Stimulated activated CD4-positive, alpha-beta T cell treated with anti-CD3 and anti-CD28 coated beads, Interleukin-4, amount 100 ng/mL, for 24 hours (primary cell): ENCODE measurements at regions not wholly inside any gene's neighbourhood (a gene's known extent, or its start where the extent isn't known, plus 50 kb on each side); places are given as distances from the start of the nearest gene placed in this dataset.

Experiments used
- DNase-seq: peaks from one replicate; pipeline ENCODE4 v3.0.0-alpha.2; 2020

DNA sequence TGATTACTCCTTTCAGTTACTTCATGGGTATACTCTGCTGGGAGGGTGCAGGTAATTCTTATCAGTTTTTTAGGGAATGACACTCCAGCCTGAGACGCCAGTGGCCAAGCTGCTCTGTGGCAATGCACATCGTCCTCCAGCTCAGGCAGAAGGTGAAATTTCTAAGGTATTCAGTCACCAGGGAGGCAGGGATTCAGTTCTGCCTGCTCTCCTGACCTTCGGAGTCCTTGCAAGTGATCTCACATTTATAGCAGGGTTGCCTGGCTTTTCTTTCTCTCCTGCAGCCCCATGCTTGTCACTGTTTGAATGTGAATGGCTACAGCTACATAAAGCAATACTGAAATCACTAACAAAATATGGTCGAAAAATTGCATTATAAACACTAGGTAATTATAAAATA, 1447.5 kb downstream of the EFNB2 start:
- DNase-seq = no peak

DNA sequence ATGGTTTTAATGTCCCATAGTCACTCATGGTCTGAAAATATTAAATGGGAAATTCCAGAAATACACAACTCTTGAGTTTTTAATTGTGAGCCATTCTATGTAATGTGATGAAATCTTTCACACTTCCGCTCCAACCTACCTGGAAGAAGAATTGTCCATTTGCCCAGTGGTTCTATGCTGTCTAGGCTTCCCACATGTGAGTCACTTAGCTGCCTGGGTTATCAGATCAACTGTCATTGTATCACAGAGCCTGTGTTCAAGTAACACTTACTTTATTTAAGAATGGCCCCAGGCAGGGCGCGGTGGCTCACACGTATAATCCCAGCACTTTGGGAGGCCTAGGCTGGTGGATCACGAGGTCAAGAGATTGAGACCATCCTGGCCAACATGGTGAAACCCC, 1450.5 kb downstream of the EFNB2 start:
- DNase-seq = no peak

DNA sequence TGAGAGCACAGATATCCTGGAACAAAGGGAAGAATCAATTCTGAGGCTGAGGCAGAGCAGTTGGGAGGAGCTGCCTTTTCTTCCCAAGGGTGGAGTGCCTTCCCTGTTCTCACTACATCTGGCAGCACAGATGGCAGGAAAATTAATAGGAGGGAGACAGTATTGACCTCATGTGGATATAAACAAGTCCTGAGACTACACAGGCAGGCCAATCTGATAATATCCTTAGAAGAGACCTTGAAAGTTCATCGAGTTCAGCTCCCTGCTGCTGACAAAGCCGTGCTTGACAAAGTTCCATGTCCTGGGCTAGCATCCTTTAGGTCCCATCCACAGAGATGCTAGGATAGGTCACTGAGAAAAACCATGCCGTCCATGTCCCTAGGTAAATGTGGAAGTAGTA, 1451.5 kb downstream of the EFNB2 start:
- no peak for DNase-seq

DNA sequence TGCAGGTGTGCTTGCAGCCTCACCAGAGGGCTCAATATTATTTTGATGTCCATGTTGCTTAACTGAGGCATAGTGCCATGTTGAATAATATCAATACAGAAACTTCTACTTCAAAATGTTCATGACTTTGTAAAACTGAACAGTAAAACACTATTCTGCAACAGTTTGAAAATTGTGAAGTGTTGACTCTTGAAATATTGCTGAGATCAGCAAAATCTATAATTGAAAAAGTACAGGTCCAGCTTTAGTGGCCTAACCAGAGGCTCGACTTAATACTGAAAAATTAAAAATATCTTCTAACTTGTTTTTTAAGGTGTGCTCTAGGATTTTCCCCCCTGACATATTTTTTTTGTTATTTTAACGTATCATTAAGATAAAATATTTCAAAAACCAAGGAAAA, 1460.7 kb downstream of the EFNB2 start:
- no peak for DNase-seq

DNA sequence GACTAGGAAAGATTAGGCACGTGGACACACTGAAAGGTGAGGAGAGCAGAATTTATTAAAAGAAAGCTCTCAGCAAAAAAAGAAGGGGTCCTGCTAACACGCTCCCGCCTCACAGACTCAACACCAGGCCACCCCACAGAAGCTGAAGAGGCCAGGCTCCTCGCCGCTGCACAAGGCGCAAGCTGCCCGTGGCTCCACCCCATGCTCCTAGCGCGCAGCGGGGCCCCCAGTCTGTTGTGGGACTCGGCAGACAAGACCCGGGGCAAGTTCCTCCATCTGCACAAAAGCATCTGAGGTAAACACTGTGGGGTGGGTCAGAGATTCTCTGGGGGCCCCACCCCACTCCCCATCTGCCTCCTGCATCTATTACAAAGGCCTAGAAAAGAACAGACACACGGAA, 1462.4 kb downstream of the EFNB2 start:
- DNase-seq = no peak

DNA sequence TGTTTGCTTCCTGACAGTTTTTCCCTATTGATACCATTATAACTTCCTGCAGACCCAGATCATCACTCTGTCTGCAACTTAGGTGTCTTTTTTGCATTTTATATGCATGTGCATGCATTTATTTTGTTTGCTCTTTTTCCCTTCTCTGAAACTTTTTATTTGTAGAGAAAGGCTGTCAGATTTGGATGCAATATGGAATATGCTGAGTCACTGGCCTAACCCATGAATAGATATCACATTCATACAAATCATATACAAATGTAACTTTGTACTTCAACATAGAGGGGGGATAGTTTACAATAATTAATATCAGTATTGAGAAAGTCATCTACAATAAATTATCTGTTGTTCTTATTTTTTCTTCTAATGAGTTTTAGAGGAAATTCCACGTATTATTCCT, 1465.0 kb downstream of the EFNB2 start:
- DNase-seq = no peak

DNA sequence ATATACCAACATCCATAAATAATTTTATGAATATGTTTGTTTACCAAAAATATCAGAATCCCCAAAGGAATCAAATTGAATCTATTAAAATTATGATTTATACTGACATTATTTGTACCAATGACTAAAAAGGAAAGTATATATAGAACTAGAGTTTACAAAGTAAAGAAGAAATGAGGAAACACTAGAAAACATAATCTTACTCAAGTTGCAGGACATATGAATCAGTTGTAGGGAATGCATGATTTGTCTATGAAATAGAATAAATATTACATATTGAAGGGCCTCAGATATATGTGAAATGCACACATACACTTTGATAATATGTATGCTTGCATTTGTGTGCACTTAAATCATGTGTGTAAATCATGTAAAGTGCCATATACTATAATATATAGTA, 1466.4 kb downstream of the EFNB2 start:
- DNase-seq = no peak

DNA sequence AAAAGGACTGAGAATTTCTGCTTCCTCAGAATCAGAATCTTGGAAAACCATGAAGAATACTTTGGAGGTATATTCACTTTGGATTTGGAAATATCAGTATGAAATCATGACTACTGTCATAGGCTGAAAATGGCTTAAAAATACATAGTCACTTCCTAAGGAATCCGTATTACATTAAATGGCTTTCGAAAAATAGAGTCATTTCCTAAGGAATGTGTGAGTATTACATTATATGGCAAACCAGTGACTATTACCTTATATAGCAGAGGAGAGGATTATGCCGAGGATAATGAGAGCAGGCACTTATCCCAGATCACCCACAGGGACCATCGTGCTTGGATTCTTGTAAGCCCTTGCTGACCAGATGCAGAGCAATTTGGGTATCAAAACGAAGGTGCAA, 1471.8 kb downstream of the EFNB2 start:
- no peak for DNase-seq

DNA sequence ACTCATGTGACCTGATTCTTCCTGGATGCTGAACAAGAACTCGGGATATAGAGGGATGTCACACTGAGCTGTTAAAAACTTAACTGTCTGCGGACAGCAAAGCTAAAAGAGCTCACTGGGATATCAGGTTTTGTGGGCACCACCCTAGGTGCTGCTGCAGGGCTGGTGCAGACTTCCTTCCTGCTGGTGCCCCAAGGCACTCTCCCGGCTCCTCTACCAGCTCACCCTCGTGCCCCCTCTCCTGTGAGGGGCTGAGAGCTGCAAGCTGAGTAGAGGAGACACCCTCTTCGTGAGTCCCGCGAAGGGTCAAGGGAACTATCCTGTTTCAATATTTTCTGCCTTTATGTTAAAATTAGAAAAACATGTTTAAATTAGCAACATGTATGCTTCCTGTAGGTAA, 1475.7 kb downstream of the EFNB2 start:
- DNase-seq = no peak

DNA sequence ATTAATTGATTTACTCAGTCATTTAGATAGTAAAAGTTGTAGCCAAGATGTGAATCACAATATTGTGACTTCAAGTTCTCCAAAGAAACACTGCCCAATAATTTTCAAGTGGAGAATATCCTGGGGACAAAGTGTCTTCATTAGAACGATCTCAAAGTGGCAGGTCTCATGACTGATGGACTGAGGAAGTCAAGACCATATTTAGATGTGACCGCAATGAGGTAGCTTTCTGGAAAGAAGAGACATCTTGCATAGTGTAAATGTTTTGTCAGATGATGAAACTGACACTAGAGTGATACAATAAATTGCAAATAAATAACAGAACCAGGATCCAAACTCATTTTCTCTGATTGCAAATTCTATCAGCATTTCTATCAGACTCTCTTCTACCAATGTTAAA, 1476.9 kb downstream of the EFNB2 start:
- DNase-seq = no peak

DNA sequence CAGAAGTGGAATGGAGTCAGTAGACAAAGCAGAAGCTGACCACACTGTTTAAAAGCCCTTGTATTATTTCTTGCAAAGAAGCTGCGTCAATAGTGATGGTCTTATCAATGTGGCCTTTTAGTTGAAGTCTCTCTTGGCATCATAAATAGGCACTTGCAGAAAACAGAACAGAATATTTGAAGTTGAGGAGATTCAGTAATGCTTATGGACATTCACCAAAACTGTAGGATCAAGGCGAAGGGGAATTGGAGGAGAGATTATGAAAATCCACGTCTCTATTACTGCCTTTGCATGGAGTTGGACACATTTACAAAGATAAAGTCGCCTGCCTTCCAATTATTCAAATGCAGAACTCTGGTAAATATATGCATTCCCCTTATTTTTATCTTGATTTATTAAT, 1482.8 kb downstream of the EFNB2 start:
- DNase-seq = no peak

DNA sequence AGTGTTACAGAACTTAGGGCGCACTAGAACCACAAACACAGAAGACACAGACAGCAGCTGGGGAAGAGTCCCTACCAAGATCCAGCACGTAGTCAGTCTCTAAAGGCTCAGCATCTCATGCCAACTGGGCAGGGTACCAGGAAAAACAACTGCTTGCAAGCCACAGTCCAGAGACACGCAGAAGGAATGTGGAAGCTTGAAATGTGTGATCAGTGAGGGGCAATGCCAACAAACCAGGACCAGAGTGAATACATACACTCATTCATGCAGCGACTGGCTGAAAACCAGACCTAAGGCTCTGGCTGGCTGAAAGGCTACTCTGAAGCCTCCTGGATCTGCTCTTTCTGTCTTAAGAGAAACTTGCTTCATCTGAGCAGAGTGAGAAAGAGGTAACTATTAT, 1484.8 kb downstream of the EFNB2 start:
- no peak for DNase-seq

DNA sequence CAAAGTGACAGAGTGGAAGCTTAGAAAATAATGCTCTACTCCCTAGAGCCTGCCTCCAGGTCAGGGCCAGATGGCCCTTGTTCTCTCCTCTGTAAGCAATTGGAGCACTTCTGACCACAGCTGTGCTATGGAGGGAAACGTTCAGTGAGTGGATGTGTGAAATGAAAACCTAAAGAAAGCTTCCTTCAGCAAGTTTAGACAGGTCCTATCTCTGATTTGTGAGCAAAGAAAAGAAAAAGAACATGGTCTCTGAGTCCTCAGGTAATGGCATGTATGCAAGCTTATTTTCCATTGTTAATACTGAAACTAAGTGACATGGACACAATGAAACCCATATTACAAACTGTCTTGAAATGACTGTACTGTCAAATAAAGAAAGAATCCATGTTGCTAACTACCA, 1486.8 kb downstream of the EFNB2 start:
- no peak for DNase-seq

DNA sequence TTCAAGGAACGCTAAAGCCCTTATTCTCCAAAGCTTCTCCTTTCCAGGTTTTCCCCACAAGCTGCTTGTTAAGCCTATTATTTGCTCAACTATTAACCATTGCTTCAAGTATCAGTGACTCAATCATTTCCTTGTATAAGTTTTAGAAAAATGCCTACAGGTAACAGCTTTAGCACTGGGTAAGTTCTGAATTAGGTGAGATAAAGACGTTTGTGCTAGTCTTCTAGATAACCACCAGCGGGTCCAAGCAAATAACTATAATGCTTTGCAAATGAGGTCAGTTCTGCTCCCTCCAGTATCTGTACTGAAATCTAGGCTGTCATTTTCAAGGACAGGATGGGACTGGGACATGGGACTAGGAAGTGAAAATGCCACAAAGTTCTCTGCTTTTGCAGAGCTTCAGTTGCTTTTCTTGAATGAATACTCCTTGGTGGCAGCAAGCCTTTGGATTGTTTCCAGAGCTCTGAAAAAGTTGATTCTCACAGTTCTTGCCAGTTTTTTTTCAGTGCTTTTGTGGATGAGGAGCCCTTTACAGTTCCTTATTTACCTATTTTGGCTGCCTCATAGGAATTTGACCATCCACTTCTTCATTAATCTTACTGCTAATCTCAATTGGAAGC, 1487.7 kb downstream of the EFNB2 start:
- no peak for DNase-seq

DNA sequence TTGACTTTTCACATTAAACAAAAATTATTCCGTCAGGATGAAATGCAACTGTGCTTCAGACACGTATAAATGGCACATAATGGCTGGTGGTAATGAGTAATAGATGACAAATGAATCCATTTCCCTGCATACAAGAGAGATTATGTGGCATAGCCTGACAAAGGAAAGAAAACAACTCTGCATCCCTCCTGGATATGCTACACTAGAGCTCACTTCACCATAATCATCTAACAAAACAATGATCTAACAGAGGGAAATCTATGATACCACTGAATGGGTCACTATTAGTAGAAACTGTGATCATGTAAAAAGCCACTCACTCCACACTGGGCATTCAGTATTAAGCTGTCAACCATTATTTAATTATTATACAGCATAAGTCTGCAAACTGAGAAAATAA, 1498.4 kb downstream of the EFNB2 start:
- DNase-seq = no peak

DNA sequence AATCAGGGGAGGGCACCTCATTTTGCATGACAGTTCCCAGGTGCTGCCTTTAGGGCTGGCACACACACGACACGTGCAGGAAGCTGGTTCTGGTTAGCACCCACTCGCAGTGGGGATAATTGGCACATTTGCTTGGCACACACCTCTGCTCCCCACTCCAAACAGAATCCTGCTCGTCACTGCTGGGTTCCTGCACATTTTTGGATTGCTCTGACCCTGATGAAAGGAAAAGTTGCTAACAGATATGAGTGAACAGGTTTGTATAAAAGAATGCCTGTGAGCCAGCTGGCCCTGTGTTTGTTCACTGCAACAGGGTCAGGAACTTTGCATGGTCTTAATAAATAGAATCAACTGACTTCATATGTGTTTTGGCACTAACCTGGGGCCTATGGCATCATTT, 1500.4 kb downstream of the EFNB2 start:
- DNase-seq = no peak

DNA sequence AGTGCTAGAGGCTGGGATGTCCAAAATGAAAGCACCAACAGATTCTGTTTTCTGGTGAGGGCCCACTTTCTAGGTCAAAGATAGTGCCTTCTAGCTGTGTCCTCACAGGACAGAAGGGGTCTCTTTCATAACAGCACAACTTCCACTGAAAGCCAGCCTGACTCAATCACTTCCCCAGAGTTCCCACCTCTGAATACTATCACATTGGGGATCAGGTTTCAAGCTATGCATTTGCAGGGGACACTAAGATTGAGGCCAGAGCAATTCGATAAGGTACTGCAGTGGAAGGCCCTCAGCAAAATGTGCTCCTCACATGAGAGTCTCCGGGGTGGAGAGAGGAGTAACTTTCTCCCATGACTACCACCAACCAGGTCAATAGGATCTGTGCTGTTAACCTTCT, 1501.5 kb downstream of the EFNB2 start:
- no peak for DNase-seq

DNA sequence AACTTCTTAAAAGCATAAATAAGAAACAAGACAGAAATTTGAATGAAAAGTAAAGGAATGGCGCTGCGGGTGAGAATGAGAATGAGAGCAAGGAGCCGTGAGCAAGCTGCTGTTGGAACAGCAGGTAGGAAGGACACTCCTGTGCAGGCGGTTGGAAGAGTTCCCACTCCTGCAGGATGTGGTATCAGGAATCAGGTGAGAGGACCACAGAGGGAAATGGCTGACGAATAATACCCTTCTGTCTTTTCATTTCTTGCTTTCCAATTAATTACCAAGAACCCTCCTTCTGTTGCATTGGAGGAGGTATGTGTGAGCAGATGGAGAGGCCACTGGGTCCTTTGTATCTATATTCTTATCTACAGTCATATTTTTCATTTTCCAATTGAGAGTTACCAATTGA, 1504.2 kb downstream of the EFNB2 start:
- no peak for DNase-seq

DNA sequence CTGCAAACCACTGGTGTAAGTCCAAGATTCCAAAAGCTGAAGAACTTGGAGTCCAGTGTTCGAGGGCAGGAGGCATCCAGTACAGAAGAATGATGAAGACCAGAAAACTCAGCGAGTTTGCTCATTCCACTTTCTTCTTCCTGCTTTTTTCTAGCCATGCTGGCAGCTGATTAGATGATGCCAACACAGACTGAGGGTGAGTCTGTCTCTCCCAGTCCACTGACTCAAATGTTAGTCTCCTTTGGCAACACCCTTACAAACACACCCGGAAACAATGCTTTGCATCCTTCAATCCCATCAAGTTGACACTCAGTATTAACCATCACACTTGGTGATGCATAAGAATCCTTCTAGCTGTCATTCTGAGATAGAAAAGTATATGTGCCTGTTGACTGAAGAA, 1504.6 kb downstream of the EFNB2 start:
- DNase-seq = no peak

DNA sequence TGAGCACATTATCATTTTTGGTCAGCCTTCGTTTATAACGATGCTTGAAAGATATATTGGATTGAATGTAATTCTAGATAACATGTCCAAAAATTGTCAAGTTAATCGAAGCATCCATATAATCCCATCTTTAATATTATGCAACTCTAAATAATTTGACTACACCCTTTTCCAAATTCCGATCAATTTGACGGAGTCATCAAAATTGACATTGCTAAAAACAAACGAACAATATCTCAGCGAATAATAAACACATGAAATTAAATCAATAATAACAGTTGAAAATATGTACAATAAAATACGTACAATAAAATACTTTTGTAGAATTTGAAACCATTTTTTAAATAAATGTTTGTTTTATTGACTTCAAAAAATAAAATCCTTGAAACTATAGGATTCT, 1516.4 kb downstream of the EFNB2 start:
- no peak for DNase-seq

DNA sequence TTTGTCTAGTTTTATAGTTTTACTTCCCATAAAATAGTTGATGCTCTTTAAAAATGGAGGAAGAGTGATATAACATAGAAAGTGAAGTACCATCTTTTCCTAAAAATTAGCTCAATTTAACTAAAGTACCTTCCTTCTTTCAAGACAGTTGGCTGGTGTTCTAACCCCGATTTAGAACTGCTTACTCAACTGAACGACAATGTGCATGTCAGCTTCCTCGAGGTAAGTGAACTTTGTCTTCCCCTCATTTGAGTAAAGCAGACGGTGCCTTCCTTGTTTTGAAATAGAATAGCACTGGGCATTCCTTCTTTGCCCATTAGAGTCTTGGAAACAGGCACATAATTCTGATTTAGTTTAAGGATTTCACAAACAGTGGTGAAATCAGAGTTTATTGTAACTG, 1519.2 kb downstream of the EFNB2 start:
- no peak for DNase-seq

DNA sequence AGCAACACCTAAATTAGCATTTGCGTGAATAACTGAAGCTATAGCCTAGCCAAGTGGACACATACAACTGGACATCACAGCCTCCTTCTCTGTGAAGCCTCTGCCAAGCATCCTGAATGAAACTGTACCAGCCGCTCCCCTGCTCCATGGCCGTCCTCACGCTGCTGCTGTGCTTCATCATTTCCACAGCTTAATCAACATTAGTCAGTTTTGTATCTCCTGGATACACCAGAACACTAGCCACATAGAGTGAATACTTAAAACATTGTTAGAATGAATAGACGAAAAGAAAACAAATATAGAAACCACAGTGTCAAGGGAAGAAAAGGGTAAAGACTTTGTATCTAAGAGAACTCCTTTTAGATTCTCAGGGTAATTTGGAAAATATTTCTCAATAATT, 1526.9 kb downstream of the EFNB2 start:
- DNase-seq = no peak

DNA sequence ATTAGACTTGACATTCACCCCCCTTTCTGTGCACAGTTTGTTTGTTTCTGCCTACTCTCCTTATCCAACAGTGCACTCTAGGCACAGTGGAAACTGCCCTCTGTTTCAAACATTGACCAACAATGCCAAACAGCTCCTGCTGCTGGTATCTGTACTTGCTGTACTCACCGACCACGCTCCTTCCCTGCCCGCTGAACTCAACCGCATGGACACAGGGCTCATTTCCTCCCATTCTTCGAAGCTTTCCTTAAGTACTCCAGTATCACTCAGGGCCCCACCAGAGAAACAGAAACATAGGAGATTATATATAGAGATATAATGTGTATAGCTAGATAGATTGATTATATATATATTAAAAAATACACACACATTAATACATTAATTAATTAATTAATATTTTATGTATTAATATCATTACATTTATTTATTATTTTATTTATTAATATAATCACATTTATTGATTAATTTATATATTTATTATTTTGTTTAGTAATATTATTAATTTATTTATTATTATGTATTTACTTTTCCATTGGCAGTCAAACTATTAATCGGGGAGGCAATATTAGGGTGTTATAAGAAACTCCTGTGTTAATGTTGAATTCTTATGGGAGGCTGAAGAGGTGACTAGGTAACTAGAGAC, 1528.2 kb downstream of the EFNB2 start:
- no peak for DNase-seq

DNA sequence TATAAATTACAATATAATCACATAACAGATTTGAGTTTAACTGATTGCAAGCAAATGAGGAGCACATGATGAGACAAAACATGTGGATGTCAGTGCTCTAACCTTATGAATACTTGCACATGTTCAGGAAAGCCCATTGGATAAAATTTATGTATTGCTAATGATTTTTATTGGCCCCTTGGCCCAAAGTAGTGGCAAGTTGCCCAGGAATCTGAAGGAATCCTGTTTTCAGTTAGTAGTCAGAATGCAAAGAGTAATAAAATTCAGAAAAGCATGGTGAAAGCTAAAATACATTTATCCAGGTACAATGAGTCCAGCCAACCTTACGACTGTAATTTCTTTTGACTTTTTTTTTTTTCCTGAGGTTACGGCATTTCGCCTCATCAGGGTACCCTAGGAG, 1539.4 kb downstream of the EFNB2 start:
- no peak for DNase-seq

DNA sequence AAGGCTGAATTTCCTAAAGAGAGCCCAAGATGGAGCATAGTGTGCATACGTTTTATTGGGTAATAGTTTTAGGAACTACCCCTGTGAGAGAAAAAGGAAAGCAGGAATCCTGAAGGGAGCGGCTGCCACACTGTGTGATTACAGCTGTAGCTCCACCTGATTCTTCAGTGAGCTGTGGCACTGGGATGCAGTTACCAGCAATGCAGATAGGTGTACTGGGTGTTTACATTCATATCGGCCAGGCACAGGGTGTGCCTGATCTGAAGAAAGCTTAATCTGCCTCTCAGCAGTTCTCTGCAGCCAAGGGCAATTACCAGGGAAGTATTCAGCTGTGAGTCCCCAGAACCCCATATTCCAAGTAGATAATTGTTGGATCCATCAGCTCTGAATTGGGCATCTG, 1541.8 kb downstream of the EFNB2 start:
- no peak for DNase-seq

DNA sequence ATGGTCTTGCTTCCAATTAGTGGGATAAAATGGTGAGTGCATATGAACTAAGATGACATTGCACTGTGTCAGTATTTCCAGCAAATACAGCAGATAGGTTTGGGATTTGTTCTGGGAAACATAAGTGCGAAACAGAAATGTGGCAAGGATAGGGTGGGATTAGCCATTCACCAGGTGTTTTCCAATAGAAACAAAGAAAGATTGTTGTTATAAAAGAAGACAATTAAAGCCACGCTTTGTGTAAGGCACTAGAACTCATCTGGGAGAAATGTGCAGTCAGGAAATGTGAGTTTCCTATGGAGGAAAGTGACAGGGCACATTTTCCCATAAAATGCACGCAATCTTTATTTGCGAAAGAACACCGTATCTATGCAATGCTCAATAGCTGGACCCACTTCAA, 1547.8 kb downstream of the EFNB2 start:
- no peak for DNase-seq
